ENCODE measurements at regions not wholly inside any gene's neighbourhood (a gene's known extent, or its start where the extent isn't known, plus 50 kb on each side); places are given as distances from the start of the nearest gene placed in this dataset.

GRCh38 chr3:44128057-44128775, 113.5 kb upstream of the TOPAZ1 start:
- no peak overlapping the region for H3K27ac ChIP-seq
- no peak for DNase-seq
- no peaks in the 10 kb centered on the region for H3K27me3 ChIP-seq
- H3K4me3 ChIP-seq, result no peak overlapping the region
- TF ChIP-seq CTCF (IDR thresholded peaks at IDR 0.05), result no peak
- H3K4me1 ChIP-seq, result no peaks in the 10 kb centered on the region
- ATAC-seq, result no peak
- intact Hi-C loops (cut with DNase I), result no loop called here
- H3K36me3 ChIP-seq, result no peaks in the 10 kb centered on the region
- H3K9me3 ChIP-seq, result no peaks in the 10 kb centered on the region

GRCh38 chr3:44130249-44130648, 111.4 kb upstream of the TOPAZ1 start:
- no peaks in the 10 kb centered on the region for H3K9me3 ChIP-seq
- H3K27me3 ChIP-seq, result no peaks in the 10 kb centered on the region
- TF ChIP-seq CTCF (IDR thresholded peaks at IDR 0.05), result no peak
- H3K36me3 ChIP-seq, result no peaks in the 10 kb centered on the region
- no peaks in the 10 kb centered on the region for H3K4me1 ChIP-seq
- intact Hi-C loops (cut with DNase I), result no loop called here
- no peak overlapping the region for H3K4me3 ChIP-seq
- ATAC-seq, result no peak
- no peak for DNase-seq
- no peak overlapping the region for H3K27ac ChIP-seq

- no peaks in the 10 kb centered on the region for H3K9me3 ChIP-seq
- ATAC-seq, result no peak
- no peaks in the 10 kb centered on the region for H3K36me3 ChIP-seq
- DNase-seq, result no peak
- H3K4me3 ChIP-seq, result no peak overlapping the region
- TF ChIP-seq CTCF (IDR thresholded peaks at IDR 0.05), result no peak
- no peaks in the 10 kb centered on the region for H3K27me3 ChIP-seq
- intact Hi-C loops (cut with DNase I), result no loop called here
- H3K27ac ChIP-seq, result no peak overlapping the region
- no peaks in the 10 kb centered on the region for H3K4me1 ChIP-seq
Measured at GRCh38 chr3:44132061-44132460, 109.6 kb upstream of the TOPAZ1 start.

- intact Hi-C loops (cut with DNase I), result no loop called here
- no peaks in the 10 kb centered on the region for H3K9me3 ChIP-seq
- no peak overlapping the region for H3K4me3 ChIP-seq
- DNase-seq (no peak), ATAC-seq (no peak)
- H3K27me3 ChIP-seq, result no peaks in the 10 kb centered on the region
- H3K27ac ChIP-seq, result no peak overlapping the region
- no peak for TF ChIP-seq CTCF (IDR thresholded peaks at IDR 0.05)
- H3K4me1 ChIP-seq, result no peaks in the 10 kb centered on the region
- no peaks in the 10 kb centered on the region for H3K36me3 ChIP-seq
Measured at GRCh38 chr3:44132593-44132992, 109.1 kb upstream of the TOPAZ1 start.

- DNase-seq, result no peak
- no peaks in the 10 kb centered on the region for H3K9me3 ChIP-seq
- no peak for TF ChIP-seq CTCF (IDR thresholded peaks at IDR 0.05)
- intact Hi-C loops (cut with DNase I), result no loop called here
- no peaks in the 10 kb centered on the region for H3K36me3 ChIP-seq
- no peak overlapping the region for H3K27ac ChIP-seq
- H3K4me1 ChIP-seq, result no peaks in the 10 kb centered on the region
- H3K4me3 ChIP-seq, result no peak overlapping the region
- H3K27me3 ChIP-seq, result no peaks in the 10 kb centered on the region
- no peak for ATAC-seq
Measured at GRCh38 chr3:44136421-44136820, 105.3 kb upstream of the TOPAZ1 start.

- Histone ChIP-seq H3K4me1 (no peaks in the 10 kb centered on the region), H3K27me3 (no peaks in the 10 kb centered on the region), H3K9me3 (no peaks in the 10 kb centered on the region), H3K27ac (no peak overlapping the region), H3K4me3 (no peak overlapping the region), H3K36me3 (no peaks in the 10 kb centered on the region)
- DNase-seq, result no peak
- TF ChIP-seq CTCF (IDR thresholded peaks at IDR 0.05), result no peak
- ATAC-seq, result no peak
- intact Hi-C loops (cut with DNase I), result no loop called here
Measured at GRCh38 chr3:44146073-44146472, 95.6 kb upstream of the TOPAZ1 start.
